H7 (cell line): ENCODE measurements at regions not wholly inside any gene's neighbourhood (a gene's known extent, or its start where the extent isn't known, plus 50 kb on each side); places are given as distances from the start of the nearest gene placed in this dataset.
"Not testable (repeated sequence)": the region's sequence is repeated elsewhere in the genome, so short reads cannot be mapped to it uniquely, and the experiment has no call there.

Experiments
- DNase-seq: peaks from one replicate; pipeline ENCODE4 v3.0.0; 2012
- H3K27me3 ChIP-seq: 2 replicates; pipeline ENCODE4 v1.6.0; 2011; ENCODE audit warnings: mild to moderate bottlenecking, low read length; ENCODE audit not compliant: control insufficient read depth, insufficient read depth
- H3K36me3 ChIP-seq: replicated peaks from 2 replicates; pipeline ENCODE4 v1.5.1; 2011; ENCODE audit warnings: low read length; ENCODE audit not compliant: control insufficient read depth, insufficient read depth
- H3K4me3 ChIP-seq: 2 replicates; pipeline ENCODE4 v1.5.1; 2011; ENCODE audit warnings: low read depth, mild to moderate bottlenecking, control low read depth, low read length, moderate library complexity; ENCODE audit not compliant: insufficient read depth

DNA sequence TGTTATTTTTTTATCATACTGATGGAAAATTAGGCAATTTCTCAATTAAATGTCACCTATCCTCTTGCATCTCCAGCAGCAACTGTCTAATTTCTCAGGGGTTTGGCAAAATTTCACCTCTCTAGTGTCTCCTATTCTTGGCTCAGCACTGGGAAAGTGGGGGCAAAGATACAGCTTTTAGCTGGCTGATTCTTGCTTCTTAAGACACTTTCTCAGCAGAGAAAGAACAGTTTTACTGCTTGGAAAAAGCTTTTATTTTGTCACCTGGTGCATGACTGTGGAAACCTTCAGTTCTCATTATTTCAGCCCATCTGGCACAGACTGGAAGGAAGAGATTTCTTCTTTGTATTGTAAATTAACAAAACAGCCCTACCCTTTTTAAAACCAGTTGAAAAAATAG lies 283.6 kb upstream of the SGCD start:
- Histone ChIP-seq H3K36me3 (no peaks in the 10 kb centered on the region), H3K4me3 (no peak overlapping the region), H3K27me3 (no peaks in the 10 kb centered on the region)
- DNase-seq = no peak

DNA sequence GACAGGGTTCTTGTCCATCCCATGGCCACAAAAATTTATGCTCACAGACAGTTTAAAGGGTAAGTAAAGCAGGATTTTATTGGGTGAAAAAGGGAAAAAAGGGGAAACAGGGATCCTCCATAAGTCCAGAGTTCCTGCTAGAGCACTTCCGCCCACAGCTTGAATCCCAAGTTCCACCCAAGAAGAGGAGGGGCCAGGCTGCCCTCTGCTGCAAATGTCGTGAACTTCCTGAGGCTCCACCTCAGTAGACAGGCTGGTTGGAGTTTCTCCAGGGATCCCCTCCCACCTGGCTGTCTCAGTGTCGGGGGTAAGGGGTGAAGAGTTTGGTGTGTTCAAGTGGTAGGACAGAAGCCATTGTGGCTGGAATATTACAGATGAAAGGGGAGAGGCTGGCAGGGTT lies 275.0 kb upstream of the SGCD start:
- Histone ChIP-seq H3K4me3 (no peak overlapping the region), H3K36me3 (no peaks in the 10 kb centered on the region), H3K27me3 (no peaks in the 10 kb centered on the region)
- DNase-seq = peak; percentile 13

DNA sequence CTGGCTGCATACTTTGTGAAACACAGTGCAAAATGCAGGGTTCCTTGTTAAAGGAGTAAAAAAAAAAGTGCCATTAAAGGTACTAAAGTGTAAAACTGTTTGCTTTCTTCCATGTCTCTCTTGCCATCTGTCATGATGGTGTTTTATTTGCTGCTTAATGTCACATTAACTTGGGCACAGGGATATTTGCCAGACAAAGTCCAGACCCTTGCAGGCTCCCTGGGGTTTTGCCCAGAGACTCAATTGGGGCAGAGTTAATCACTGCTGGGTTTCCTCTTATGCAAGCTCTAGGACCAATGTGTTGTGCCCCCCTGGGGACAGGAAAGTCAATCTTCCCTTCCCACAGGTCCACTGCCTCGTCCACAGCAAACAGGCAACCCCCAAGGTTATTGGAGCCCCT lies 274.3 kb upstream of the SGCD start:
- DNase-seq = no peak
- H3K4me3 ChIP-seq = no peak overlapping the region
- no peaks in the 10 kb centered on the region for H3K36me3 ChIP-seq
- H3K27me3 ChIP-seq = no peaks in the 10 kb centered on the region

DNA sequence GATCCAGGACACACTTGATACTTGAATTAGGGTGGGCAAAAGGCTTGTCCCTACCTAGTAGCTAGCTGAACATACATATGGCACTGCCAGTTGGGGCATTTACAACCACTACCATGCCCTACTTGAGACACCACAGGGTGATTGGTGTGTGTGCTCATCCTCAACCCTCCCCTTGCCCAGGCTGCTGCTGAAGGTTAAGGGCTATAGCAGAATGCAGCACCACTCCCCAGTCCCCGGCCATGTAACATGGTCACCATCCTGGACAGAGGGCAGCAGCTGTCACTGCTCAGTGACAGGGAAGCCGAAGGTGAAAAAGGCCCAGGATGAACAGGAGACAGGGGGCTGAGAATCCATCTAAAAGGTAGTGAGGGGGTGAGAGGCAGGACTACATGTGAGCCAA lies 273.9 kb upstream of the SGCD start:
- Histone ChIP-seq H3K4me3 (no peak overlapping the region), H3K36me3 (no peaks in the 10 kb centered on the region), H3K27me3 (no peaks in the 10 kb centered on the region)
- no peak for DNase-seq

DNA sequence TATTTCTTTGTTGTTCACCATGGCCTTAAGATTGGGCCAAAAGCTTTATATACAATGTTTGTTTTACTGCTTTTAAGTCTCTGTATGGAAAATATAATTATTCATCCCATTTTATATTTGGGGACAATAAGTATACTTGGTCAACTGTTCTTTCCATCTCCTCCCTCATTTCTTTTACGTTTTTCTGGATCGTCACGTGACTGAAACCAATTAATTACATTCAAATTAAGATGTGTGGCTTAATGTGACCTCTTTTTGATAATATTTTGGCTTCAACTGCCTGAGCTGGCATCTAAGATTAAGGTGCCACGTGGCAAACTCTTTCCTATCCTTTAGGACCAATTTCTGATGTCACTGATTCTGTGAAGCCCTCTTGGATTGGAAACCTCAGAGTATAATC lies 250.1 kb upstream of the SGCD start:
- H3K4me3 ChIP-seq = no peak overlapping the region
- no peaks in the 10 kb centered on the region for H3K36me3 ChIP-seq
- no peaks in the 10 kb centered on the region for H3K27me3 ChIP-seq
- DNase-seq = no peak

DNA sequence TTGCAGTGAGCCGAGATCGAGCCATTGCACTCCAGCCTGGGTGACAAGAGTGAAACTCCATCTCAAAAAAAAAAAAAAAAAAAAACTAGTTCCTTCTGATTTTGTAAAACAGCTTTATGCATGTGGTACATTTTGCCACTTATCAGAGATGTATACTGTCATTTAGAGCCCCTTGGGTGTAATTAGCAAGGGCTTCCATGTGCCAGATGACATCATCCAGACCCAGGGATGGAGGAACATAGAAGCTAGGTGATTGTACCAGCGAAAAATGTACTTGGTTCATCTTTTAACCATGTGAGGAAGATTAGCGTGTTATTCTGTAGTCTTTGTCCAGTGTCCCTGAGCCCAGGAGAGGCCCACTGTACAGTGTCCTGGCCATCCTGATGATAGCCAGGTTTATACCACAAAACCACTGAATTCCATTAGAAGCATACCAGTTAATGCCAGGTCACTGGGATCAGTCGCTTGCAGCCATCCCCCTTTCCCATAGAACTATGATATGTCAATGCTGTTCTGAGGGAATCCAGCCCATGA lies 239.3 kb upstream of the SGCD start:
- Histone ChIP-seq H3K27me3 (no peaks in the 10 kb centered on the region), H3K4me3 (no peak overlapping the region), H3K36me3 (no peaks in the 10 kb centered on the region)
- DNase-seq = no peak

DNA sequence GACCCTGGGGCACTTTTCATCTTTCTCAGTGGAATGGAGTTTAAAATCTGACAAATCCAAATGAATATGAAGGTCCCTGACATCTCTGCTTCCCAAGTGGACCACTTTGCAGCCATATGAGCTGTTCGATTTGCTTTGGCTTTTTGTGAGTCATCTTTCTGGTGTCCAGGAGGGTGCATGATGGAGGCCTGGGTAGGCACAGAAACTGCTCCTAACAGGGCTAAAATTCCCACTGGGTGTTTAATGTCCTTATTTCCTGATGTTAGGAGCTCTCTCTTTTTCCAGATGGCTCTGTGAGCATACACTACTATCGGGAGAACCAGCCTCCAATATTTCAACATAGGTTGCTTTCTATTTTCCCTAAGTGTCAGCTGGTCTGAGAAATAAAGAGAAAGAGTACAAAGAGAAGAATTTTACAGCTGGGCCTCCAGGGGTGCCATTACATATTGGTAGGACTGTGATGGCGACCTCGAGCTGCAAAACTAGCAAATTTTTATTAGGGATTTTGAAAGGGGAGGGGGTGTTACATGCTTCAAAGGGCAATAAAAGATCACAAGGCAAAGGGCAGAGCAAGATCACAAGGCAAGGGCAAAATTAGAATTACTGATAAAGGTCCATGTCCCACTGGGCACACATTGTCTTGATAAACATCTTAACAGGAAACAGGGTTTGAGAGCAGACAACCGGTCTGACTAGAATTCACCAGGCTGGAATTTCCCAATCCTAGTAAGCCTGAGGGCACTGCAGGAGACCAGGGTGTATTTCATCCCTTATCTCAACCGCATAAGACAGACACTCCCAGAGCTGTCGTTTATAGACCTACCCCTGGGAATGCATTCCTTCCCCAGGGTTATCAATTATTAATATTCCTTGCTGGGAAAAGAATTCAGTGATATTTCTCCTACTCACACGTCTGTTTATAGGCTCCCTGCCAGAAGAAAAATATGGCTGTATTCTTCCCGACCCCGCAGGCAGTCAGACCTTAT lies 236.7 kb upstream of the SGCD start:
- not testable (repeated sequence) for H3K27me3 ChIP-seq

DNA sequence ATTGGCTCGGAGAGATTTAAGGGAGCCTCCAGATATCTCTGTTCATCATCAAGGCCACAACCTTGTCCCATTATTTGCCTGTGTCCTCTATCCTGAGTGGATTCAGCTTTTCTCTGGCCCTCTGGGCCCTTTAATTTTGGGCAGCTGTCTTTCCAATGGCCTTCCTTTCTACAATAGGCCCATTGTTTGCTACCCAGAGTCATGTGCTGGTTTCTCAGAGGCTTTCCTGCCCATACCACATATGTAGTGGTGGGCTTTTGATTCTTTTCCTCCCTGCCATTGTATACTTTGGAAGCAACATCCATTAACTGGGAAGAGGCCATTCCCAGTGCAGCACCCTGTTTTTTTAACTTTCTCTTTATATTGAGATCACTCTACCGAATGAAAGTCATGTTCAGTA lies 233.9 kb upstream of the SGCD start:
- DNase-seq = no peak
- Histone ChIP-seq H3K27me3 (no peaks in the 10 kb centered on the region), H3K4me3 (no peak overlapping the region), H3K36me3 (no peaks in the 10 kb centered on the region)

More for the DNA sequence above, 236.7 kb upstream of the SGCD start:
- DNase-seq, H3K36me3 ChIP-seq, H3K4me3 ChIP-seq: not testable (repeated sequence)

DNA sequence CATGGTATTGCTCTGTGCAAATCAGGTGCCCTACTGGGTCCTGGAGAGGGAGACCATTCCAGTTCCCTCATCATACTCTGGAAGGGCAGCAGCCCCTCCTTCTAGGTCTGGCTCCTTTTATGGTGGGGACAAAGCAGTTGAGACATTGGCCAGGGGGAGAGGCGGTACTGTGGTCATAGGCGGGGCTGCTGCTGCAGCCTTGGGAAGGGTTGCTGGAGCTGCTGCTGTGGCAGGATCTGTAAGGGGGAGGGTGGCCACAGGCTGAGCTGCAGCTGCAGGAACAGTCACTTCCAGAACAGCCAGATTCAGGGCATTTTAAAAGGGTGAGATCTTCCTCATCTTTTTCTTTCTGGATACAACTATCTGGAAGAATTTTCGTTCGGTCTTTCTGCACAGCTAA lies 233.0 kb upstream of the SGCD start:
- DNase-seq = peak; percentile 17
- no peaks in the 10 kb centered on the region for H3K36me3 ChIP-seq
- no peaks in the 10 kb centered on the region for H3K27me3 ChIP-seq
- no peak overlapping the region for H3K4me3 ChIP-seq

DNA sequence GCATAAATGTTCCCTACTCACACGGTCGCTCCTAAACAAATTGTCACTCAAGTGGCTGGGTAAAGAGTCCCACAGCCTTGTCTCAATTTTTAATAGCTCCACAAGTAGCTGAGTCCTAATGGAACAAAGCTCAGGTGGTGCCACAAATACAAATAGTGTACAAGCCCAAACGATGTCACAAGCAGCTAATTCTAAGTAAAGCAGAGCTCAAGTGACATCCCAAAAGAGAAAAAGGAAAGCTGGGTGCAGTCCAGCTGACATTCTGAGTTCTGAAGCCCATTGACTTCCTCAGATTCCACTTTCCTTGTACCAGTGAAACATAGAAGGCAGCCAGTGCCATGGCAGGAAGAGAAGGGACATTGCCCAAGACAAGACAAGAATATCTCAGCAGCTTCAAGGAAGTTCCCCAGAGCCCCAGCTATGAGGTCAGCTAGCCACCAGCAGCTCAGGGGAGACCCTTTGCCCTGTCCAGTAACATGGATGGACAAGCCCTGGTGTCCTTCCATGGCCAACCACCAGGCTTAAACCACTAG lies 231.2 kb upstream of the SGCD start:
- DNase-seq = no peak
- Histone ChIP-seq H3K4me3 (no peak overlapping the region), H3K36me3 (no peaks in the 10 kb centered on the region), H3K27me3 (no peaks in the 10 kb centered on the region)

DNA sequence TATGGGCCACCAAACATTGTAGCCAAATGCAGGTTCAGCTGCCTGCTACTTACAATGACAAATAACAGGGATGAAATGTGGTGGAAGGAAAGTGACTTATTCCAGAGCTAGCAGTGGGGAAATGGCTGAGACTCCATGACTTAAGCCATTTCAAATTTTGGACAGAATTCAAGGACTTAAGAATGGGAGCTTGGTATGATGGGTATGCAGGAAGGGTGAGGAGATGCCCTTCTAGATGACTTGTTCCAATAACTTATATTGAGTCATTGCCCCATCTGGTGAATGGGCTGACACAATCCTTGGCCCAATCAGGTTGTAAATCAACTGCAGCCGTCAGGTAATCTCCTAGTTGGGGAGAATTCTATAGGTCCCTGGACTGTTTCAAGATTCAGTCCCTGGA lies 230.7 kb upstream of the SGCD start:
- DNase-seq = no peak
- no peak overlapping the region for H3K4me3 ChIP-seq

DNA sequence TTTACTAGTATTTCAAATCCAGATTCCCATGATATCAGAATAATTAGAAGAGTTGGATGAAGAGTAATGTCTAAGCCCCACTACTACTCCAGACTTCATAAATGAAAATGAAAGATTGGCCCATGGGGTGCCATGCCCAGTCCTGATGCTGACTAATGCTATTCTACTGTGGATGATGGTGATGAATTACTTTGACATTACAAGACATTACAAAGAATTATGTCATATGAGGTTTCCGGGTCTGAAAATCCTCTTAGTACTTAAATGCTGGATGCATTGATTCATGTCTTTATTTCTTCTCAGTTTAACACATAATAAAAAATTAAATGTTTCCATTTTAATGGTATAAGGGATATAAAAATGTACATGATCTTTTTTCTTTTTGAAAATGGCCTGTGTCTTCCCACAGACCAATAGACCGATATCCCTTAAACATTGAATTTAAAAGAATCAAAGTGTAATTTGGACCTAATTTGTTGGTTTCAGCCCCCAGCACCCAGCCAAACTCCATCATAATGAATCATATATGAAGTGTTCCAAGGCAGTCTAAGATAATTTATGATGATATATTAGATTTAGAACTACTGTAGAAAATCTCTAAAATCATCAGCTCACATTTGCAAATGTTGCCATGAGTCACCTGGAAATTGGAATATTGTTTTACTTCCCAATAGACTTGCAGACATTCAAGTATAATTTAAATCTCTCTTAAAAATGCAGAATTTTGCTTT lies 223.6 kb upstream of the SGCD start:
- DNase-seq = no peak
- Histone ChIP-seq H3K27me3 (no peaks in the 10 kb centered on the region), H3K4me3 (no peak overlapping the region), H3K36me3 (no peaks in the 10 kb centered on the region)

More for the DNA sequence above, 230.7 kb upstream of the SGCD start:
- Histone ChIP-seq H3K36me3 (no peaks in the 10 kb centered on the region), H3K27me3 (no peaks in the 10 kb centered on the region)

DNA sequence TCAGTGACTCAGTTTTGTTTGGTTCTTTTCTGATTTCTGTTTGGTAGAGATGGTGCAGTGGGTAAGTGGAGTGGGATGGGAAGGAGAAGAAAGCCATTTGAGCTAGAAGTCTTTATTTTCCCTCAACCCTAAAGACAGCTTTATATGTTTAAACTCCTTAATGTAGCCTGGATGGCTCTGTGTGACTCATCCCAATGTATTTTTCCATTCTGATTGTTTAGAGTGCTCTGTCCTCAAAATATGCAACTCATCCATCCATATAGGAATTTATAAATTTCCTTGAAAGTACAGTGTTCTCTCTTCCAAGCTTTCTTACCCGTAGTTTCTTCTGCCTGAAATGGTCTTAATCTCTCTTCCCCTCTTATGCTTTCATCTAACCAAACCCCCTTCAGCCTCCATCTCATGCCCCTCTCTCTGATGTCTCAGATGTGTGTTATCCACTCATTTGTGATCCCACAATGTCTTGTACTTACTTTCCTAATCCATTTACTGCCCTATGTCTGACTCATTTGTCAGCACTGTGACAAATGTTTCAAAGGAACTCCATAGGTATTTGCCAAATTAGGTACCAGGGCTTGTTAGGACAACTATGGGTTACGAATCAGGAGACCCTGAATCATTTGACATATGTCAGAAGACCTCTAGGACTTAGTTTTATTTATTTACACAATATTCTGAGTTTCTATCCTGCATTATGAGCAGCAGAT lies 217.5 kb upstream of the SGCD start:
- Histone ChIP-seq H3K27me3 (no peaks in the 10 kb centered on the region), H3K36me3 (no peaks in the 10 kb centered on the region), H3K4me3 (no peak overlapping the region)
- DNase-seq = no peak

DNA sequence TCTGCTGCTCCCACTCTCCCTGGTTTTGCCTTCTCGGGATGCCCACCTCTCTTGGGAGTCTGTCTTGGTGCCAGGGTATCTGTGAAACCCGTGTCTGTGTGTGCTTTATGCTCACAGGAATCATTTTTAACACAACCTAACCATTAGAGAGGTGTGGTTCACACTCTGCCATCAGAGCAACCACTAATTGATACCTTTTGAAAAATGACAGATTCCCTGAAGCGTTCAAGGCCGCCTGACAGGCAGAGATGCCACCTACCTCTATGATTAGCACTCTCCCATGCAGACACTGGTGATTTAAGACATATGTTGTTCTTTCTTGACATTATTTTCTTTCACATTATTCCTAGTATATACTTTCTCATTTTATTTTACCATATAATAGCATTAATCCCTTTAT lies 207.3 kb upstream of the SGCD start:
- no peak for DNase-seq
- no peak overlapping the region for H3K4me3 ChIP-seq
- H3K27me3 ChIP-seq = no peaks in the 10 kb centered on the region
- no peaks in the 10 kb centered on the region for H3K36me3 ChIP-seq
